ENCODE measurements at regions not wholly inside any gene's neighbourhood (a gene's known extent, or its start where the extent isn't known, plus 50 kb on each side); places are given as distances from the start of the nearest gene placed in this dataset.

- TF ChIP-seq CTCF (conservative IDR thresholded peaks at IDR 0.05; ENCODE audit: low read length) (no peak), EZH2phosphoT487 (IDR thresholded peaks at IDR 0.05; ENCODE audit: borderline replicate concordance, low read depth, low read length) (no peak)
Measured at GRCh38 chr5:24783596-24783995, 138.8 kb upstream of the CDH10 start.

Measured in OCI-LY7 (cell line).